IMR-90 (cell line): ENCODE measurements at regions not wholly inside any gene's neighbourhood (a gene's known extent, or its start where the extent isn't known, plus 50 kb on each side); places are given as distances from the start of the nearest gene placed in this dataset.

Experiments used
- CEBPB ChIP-seq: IDR thresholded peaks from 2 replicates; pipeline ENCODE4 v1.6.1; 2012; ENCODE audit warnings: low read depth, low read length, improper control_type of control experiment
- CTCF ChIP-seq: conservative IDR thresholded peaks from 2 replicates; pipeline ENCODE4 v1.5.1; 2012; ENCODE audit warnings: mild to moderate bottlenecking, low read depth, low read length, improper control_type of control experiment
- MAFK ChIP-seq: IDR thresholded peaks from 2 replicates; pipeline ENCODE4 v1.6.1; 2012; ENCODE audit warnings: low read depth, low read length, improper control_type of control experiment
- MXI1 ChIP-seq: IDR thresholded peaks from 2 replicates; pipeline ENCODE4 v1.6.1; 2012; ENCODE audit warnings: low read depth, mild to moderate bottlenecking, low read length, moderate library complexity, borderline replicate concordance
- POLR2A ChIP-seq: IDR thresholded peaks from 2 replicates; pipeline ENCODE4 v1.6.1; 2012; ENCODE audit warnings: mild to moderate bottlenecking, low read depth, low read length
- RAD21 ChIP-seq: IDR thresholded peaks from 2 replicates; pipeline ENCODE4 v1.6.1; 2012; ENCODE audit warnings: low read length, improper control_type of control experiment
- RFX5 ChIP-seq: IDR thresholded peaks from 2 replicates; pipeline ENCODE4 v1.8.0; 2012; ENCODE audit warnings: low read depth, mild to moderate bottlenecking, low read length, moderate library complexity
- SMC3 ChIP-seq: fragments of 150-350 bp; IDR thresholded peaks from 2 replicates; pipeline ENCODE4 v1.6.1; 2016; ENCODE audit warnings: low read depth, mild to moderate bottlenecking, antibody characterized with exemption, low read length, moderate library complexity
- USF2 ChIP-seq: fragments of 150-350 bp; IDR thresholded peaks from 2 replicates; pipeline ENCODE4 v1.6.1; 2017; ENCODE audit warnings: mild to moderate bottlenecking, antibody characterized with exemption, low read length, low read depth

- TF ChIP-seq CTCF, result no peak
- no peak for TF ChIP-seq CEBPB
- TF ChIP-seq RAD21, result no peak
- no peak for TF ChIP-seq POLR2A
- TF ChIP-seq USF2, result no peak
- no peak for TF ChIP-seq MAFK
- no peak for TF ChIP-seq MXI1
- TF ChIP-seq RFX5, result no peak
- no peak for TF ChIP-seq SMC3
Observed at GRCh38 chr17:79678091-79678735, 52.5 kb upstream of the ENPP7 start.
